ENCODE measurements at regions not wholly inside any gene's neighbourhood (a gene's known extent, or its start where the extent isn't known, plus 50 kb on each side); places are given as distances from the start of the nearest gene placed in this dataset.
A peak's percentile ranks its signal among the peaks of the same experiment; 100 is the strongest.

DNA sequence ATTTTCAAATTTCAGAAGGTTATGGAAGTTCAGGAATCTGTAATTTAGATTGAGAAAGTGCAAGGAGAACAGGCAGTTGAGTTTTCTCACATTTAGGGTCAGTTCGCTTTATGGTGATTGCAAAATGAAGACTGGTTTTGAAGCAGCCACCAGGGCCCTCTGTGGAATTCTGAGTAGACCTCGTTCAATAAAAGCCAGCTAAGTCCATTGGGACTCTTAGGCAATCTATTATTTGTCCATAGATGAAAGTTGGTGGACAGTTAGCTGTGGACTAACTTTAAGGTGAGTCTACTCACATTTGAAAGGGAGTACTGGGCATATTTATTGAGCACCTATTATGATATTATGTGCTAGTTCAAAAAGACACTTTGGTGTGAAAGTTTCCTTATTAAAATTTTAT, 266.3 kb upstream of the LINC00305 start:
- Histone ChIP-seq H2AFZ (ENCODE audit: low read depth, low read length, severe bottlenecking) (no peak overlapping the region), H3K27ac (ENCODE audit: low read depth, low read length) (no peak overlapping the region), H3K9me3 (ENCODE audit: insufficient read depth, low read length) (no peaks in the 10 kb centered on the region), H3K79me2 (ENCODE audit: insufficient read depth, low read length) (no peaks in the 10 kb centered on the region), H3K27me3 (ENCODE audit: low read length) (no peaks in the 10 kb centered on the region), H3K4me2 (ENCODE audit: low read depth, low read length, poor library complexity, severe bottlenecking) (no peak overlapping the region), H4K20me1 (ENCODE audit: low read depth, low read length) (no peaks in the 10 kb centered on the region), H3K9ac (ENCODE audit: low read length) (no peak overlapping the region), H3K4me3 (ENCODE audit: insufficient read depth, low read length, poor library complexity, severe bottlenecking) (no peak overlapping the region), H3K36me3 (ENCODE audit: low read length) (no peaks in the 10 kb centered on the region), H3K9me2 (replicated peaks; ENCODE audit: insufficient read depth, low read length) (no peaks in the 10 kb centered on the region), H3F3A (ENCODE audit: insufficient read depth) (no peaks in the 10 kb centered on the region)
- TF ChIP-seq EZH2phosphoT487 (conservative IDR thresholded peaks at IDR 0.05; ENCODE audit: low read length) = no peak
- TF ChIP-seq, protein P1, sequence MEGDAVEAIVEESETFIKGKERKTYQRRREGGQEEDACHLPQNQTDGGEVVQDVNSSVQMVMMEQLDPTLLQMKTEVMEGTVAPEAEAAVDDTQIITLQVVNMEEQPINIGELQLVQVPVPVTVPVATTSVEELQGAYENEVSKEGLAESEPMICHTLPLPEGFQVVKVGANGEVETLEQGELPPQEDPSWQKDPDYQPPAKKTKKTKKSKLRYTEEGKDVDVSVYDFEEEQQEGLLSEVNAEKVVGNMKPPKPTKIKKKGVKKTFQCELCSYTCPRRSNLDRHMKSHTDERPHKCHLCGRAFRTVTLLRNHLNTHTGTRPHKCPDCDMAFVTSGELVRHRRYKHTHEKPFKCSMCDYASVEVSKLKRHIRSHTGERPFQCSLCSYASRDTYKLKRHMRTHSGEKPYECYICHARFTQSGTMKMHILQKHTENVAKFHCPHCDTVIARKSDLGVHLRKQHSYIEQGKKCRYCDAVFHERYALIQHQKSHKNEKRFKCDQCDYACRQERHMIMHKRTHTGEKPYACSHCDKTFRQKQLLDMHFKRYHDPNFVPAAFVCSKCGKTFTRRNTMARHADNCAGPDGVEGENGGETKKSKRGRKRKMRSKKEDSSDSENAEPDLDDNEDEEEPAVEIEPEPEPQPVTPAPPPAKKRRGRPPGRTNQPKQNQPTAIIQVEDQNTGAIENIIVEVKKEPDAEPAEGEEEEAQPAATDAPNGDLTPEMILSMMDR (IDR thresholded peaks at IDR 0.05; ENCODE audit: insufficient read depth, low read length, poor library complexity, severe bottlenecking) = no peak

DNA sequence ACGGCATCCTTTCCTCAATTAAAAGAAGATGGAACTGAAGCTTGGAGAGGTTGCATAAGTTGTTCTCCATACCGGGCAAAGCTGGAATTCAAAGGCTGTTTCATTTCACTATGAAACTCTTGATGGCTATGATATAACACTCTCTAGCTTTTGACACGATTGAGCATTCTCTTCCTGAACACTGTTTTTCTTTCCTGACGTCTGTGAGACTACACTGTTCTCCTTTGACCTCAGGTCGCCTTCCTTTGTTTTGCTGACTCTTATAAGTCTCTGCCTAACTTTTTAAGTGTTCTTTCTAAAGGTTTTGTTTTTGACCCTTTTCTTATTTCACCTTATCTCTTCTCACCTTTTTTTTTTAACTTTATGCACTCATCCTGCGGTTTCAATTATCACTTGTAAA, 261.8 kb upstream of the LINC00305 start:
- Histone ChIP-seq H3K9ac (ENCODE audit: low read length) (no peak overlapping the region), H3K4me3 (ENCODE audit: insufficient read depth, low read length, poor library complexity, severe bottlenecking) (no peak overlapping the region), H3F3A (ENCODE audit: insufficient read depth) (no peaks in the 10 kb centered on the region), H3K36me3 (ENCODE audit: low read length) (no peaks in the 10 kb centered on the region), H2AFZ (ENCODE audit: low read depth, low read length, severe bottlenecking) (no peak overlapping the region), H3K27me3 (ENCODE audit: low read length) (no peaks in the 10 kb centered on the region), H3K79me2 (ENCODE audit: insufficient read depth, low read length) (no peaks in the 10 kb centered on the region), H3K27ac (ENCODE audit: low read depth, low read length) (no peak overlapping the region), H3K9me2 (replicated peaks; ENCODE audit: insufficient read depth, low read length) (no peaks in the 10 kb centered on the region), H3K9me3 (ENCODE audit: insufficient read depth, low read length) (no peaks in the 10 kb centered on the region), H3K4me2 (ENCODE audit: low read depth, low read length, poor library complexity, severe bottlenecking) (no peak overlapping the region), H4K20me1 (ENCODE audit: low read depth, low read length) (no peaks in the 10 kb centered on the region)
- TF ChIP-seq, protein P1 (IDR thresholded peaks at IDR 0.05; ENCODE audit: insufficient read depth, low read length, poor library complexity, severe bottlenecking) = no peak
- TF ChIP-seq EZH2phosphoT487 (conservative IDR thresholded peaks at IDR 0.05; ENCODE audit: low read length) = no peak

DNA sequence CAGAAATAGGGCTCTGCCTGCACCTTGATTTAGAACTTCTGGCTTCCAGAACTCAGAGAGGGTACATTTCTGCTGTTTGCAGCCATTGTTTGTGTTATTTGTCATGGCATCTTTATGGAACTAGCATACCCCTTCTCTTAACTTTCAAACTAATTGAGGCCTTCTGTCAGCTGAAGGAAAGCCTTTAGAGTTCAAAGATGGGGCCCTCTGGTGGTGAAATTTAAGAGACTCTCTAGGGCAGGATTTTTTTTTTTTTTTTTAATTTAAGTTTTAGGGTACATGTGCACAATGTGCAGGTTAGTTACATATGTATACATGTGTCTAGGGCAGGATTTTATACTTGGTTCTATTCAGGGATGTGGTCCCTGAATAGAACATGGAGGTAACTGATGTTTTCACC, 260.6 kb upstream of the LINC00305 start:
- Histone ChIP-seq H3K36me3 (ENCODE audit: low read length) (no peaks in the 10 kb centered on the region), H3K9me2 (replicated peaks; ENCODE audit: insufficient read depth, low read length) (no peaks in the 10 kb centered on the region), H3K4me2 (ENCODE audit: low read depth, low read length, poor library complexity, severe bottlenecking) (no peak overlapping the region), H3K27ac (ENCODE audit: low read depth, low read length) (no peak overlapping the region), H4K20me1 (ENCODE audit: low read depth, low read length) (no peaks in the 10 kb centered on the region), H2AFZ (ENCODE audit: low read depth, low read length, severe bottlenecking) (no peak overlapping the region), H3K9me3 (ENCODE audit: insufficient read depth, low read length) (no peaks in the 10 kb centered on the region), H3F3A (ENCODE audit: insufficient read depth) (no peaks in the 10 kb centered on the region), H3K79me2 (ENCODE audit: insufficient read depth, low read length) (no peaks in the 10 kb centered on the region), H3K9ac (ENCODE audit: low read length) (no peak overlapping the region), H3K27me3 (ENCODE audit: low read length) (no peaks in the 10 kb centered on the region), H3K4me3 (ENCODE audit: insufficient read depth, low read length, poor library complexity, severe bottlenecking) (no peak overlapping the region)
- TF ChIP-seq, protein P1 (IDR thresholded peaks at IDR 0.05; ENCODE audit: insufficient read depth, low read length, poor library complexity, severe bottlenecking) = peak; percentile 46
- TF ChIP-seq EZH2phosphoT487 (conservative IDR thresholded peaks at IDR 0.05; ENCODE audit: low read length) = no peak

All from SU-DHL-6 (cell line).